WERI-Rb-1 (cell line): ENCODE measurements at regions not wholly inside any gene's neighbourhood (a gene's known extent, or its start where the extent isn't known, plus 50 kb on each side); places are given as distances from the start of the nearest gene placed in this dataset.

ENCODE experiments used
- DNase-seq: peaks from one replicate; pipeline ENCODE4 v3.0.0-alpha.2; 2020
- H3K27ac ChIP-seq: fragments of 250-450 bp; sonication (Bioruptor Pico); 2 replicates; pipeline ENCODE4 v1.5.1; 2020; ENCODE audit warnings: mild to moderate bottlenecking, moderate library complexity
- H3K27me3 ChIP-seq: fragments of 250-450 bp; sonication (Bioruptor Pico); 2 replicates; pipeline ENCODE4 v1.5.1; 2021; ENCODE audit warnings: mild to moderate bottlenecking, low read depth, moderate library complexity; ENCODE audit not compliant: insufficient read depth, severe bottlenecking
- H3K36me3 ChIP-seq: fragments of 250-450 bp; sonication (Bioruptor Pico); 2 replicates; pipeline ENCODE4 v1.5.1; 2020; ENCODE audit warnings: mild to moderate bottlenecking, moderate library complexity
- H3K4me3 ChIP-seq: 2 replicates; pipeline ENCODE4 v1.5.1; 2011; ENCODE audit warnings: low read depth, mild to moderate bottlenecking, control low read depth, low read length
- H3K9me3 ChIP-seq: fragments of 250-450 bp; sonication (Bioruptor Pico); 2 replicates; pipeline ENCODE4 v1.5.1; 2021; ENCODE audit warnings: mild to moderate bottlenecking, moderate library complexity; ENCODE audit not compliant: severe bottlenecking
- CTCF ChIP-seq: IDR thresholded peaks from 2 replicates; pipeline ENCODE4 v1.5.1; 2011; ENCODE audit warnings: low read depth, mild to moderate bottlenecking, control low read depth, inconsistent platforms, low read length

- H3K4me3 ChIP-seq: no peak overlapping the region
These were observed 1281.9 kb downstream of the KCNT2 start for GRCh38 chr1:195326325-195326724.

GRCh38 chr1:195325181-195325580, 1283.1 kb downstream of the KCNT2 start:
- H3K4me3 ChIP-seq: no peak overlapping the region
- TF ChIP-seq CTCF: no peak
- H3K36me3 ChIP-seq: no peaks in the 10 kb centered on the region
- no peak overlapping the region for H3K27ac ChIP-seq
- no peak for DNase-seq
- no peaks in the 10 kb centered on the region for H3K27me3 ChIP-seq
- H3K9me3 ChIP-seq: no peaks in the 10 kb centered on the region

More at GRCh38 chr1:195326325-195326724, 1281.9 kb downstream of the KCNT2 start:
- no peaks in the 10 kb centered on the region for H3K9me3 ChIP-seq
- no peak for DNase-seq
- no peaks in the 10 kb centered on the region for H3K36me3 ChIP-seq
- no peaks in the 10 kb centered on the region for H3K27me3 ChIP-seq
- no peak overlapping the region for H3K27ac ChIP-seq
- TF ChIP-seq CTCF: no peak

- no peak for TF ChIP-seq CTCF
- no peaks in the 10 kb centered on the region for H3K9me3 ChIP-seq
- H3K36me3 ChIP-seq: no peaks in the 10 kb centered on the region
- no peak overlapping the region for H3K4me3 ChIP-seq
- H3K27ac ChIP-seq: no peak overlapping the region
- no peak for DNase-seq
- no peaks in the 10 kb centered on the region for H3K27me3 ChIP-seq
These were observed 1302.0 kb downstream of the KCNT2 start for GRCh38 chr1:195306281-195306680.

- no peaks in the 10 kb centered on the region for H3K9me3 ChIP-seq
- H3K27ac ChIP-seq: no peak overlapping the region
- no peak overlapping the region for H3K4me3 ChIP-seq
- DNase-seq: no peak
- TF ChIP-seq CTCF: no peak
- no peaks in the 10 kb centered on the region for H3K36me3 ChIP-seq
- no peaks in the 10 kb centered on the region for H3K27me3 ChIP-seq
These were observed 1313.3 kb downstream of the KCNT2 start for GRCh38 chr1:195294911-195295310.

- H3K4me3 ChIP-seq: no peak overlapping the region
- no peaks in the 10 kb centered on the region for H3K27me3 ChIP-seq
- DNase-seq: no peak
- TF ChIP-seq CTCF: no peak
- no peaks in the 10 kb centered on the region for H3K9me3 ChIP-seq
- H3K36me3 ChIP-seq: no peaks in the 10 kb centered on the region
- no peak overlapping the region for H3K27ac ChIP-seq
These were observed 1329.6 kb downstream of the KCNT2 start for GRCh38 chr1:195278644-195279043.

GRCh38 chr1:195275710-195276109, 1332.5 kb downstream of the KCNT2 start:
- Histone ChIP-seq H3K27ac (no peak overlapping the region), H3K36me3 (no peaks in the 10 kb centered on the region), H3K4me3 (no peak overlapping the region), H3K9me3 (no peaks in the 10 kb centered on the region), H3K27me3 (no peaks in the 10 kb centered on the region)
- TF ChIP-seq CTCF: no peak
- DNase-seq: no peak
